Upper lobe of left lung (tissue), 4 donors: ENCODE measurements at regions not wholly inside any gene's neighbourhood (a gene's known extent, or its start where the extent isn't known, plus 50 kb on each side); places are given as distances from the start of the nearest gene placed in this dataset.

ENCODE experiments used
- CTCF ChIP-seq, 6 experiments: fragments of 450-650 bp in 4 of 6; fragments of 200-600 bp in 2 of 6; sonication (generic) in 2 of 6; IDR thresholded peaks; one replicate each; pipeline ENCODE4 v1.5.1; 2016 to 2019; ENCODE audit warnings: antibody characterized with exemption in 6 of 6
- EP300 ChIP-seq, 4 donors: sonication (generic); formaldehyde crosslinking; IDR thresholded peaks; one replicate each; pipeline ENCODE4 v1.5.1; 2017; ENCODE audit warnings: antibody characterized with exemption in 4 of 4, control low read depth in 2 of 4
- POLR2AphosphoS5 ChIP-seq, 2 donors: sonication (generic); formaldehyde crosslinking; IDR thresholded peaks; one replicate each; pipeline ENCODE4 v1.5.1; 2017; ENCODE audit warnings: antibody characterized with exemption in 2 of 2

GRCh38 chr3:22920006-22920405 is 283.1 kb upstream of the UBE2E2 start:
- no peak for TF ChIP-seq POLR2AphosphoS5 (IDR thresholded peaks at IDR 0.05)
- no peak for TF ChIP-seq EP300 (IDR thresholded peaks at IDR 0.05)
- no peak for TF ChIP-seq CTCF (IDR thresholded peaks at IDR 0.05)
